Coronary artery (tissue), 2 donors: ENCODE measurements at regions not wholly inside any gene's neighbourhood (a gene's known extent, or its start where the extent isn't known, plus 50 kb on each side); places are given as distances from the start of the nearest gene placed in this dataset.

Experiments used
- DNase-seq: peaks from one replicate; pipeline ENCODE4 v3.0.0-alpha.2; 2017; ENCODE audit warnings: low spot score
- H3K27ac ChIP-seq, 2 donors: fragments of 200-600 bp; sonication (generic); one replicate each; pipeline ENCODE4 v1.5.1; 2016 to 2019
- H3K4me3 ChIP-seq: fragments of 200-600 bp; sonication (generic); 2 replicates; pipeline ENCODE4 v1.5.1; 2016; ENCODE audit warnings: mild to moderate bottlenecking, moderate library complexity
- CTCF ChIP-seq: fragments of 200-600 bp; sonication (generic); IDR thresholded peaks from one replicate; pipeline ENCODE4 v1.5.1; 2019; ENCODE audit warnings: antibody characterized with exemption

GRCh38 chr16:85474621-85475217 is 138.4 kb upstream of the GSE1 start:
- H3K27ac ChIP-seq = peak overlapping the region in 1 of 2 donors; percentile 3
- H3K4me3 ChIP-seq = no peak overlapping the region
- DNase-seq = no peak
- TF ChIP-seq CTCF = no peak

- Histone ChIP-seq H3K4me3 (no peak overlapping the region), H3K27ac (peak overlapping the region in 1 of 2 donors; percentile 3)
- TF ChIP-seq CTCF = no peak
- no peak for DNase-seq
Measured at GRCh38 chr16:85475233-85475632, 137.9 kb upstream of the GSE1 start.

- H3K27ac ChIP-seq = no peak overlapping the region
- no peak for TF ChIP-seq CTCF
- DNase-seq = no peak
- no peak overlapping the region for H3K4me3 ChIP-seq
Measured at GRCh38 chr16:85475691-85476300, 137.3 kb upstream of the GSE1 start.

GRCh38 chr16:85476389-85476788 is 136.7 kb upstream of the GSE1 start:
- H3K27ac ChIP-seq = no peak overlapping the region
- no peak for TF ChIP-seq CTCF

GRCh38 chr16:85477801-85478363 is 135.2 kb upstream of the GSE1 start:
- DNase-seq = no peak
- TF ChIP-seq CTCF = no peak
- Histone ChIP-seq H3K4me3 (no peak overlapping the region), H3K27ac (no peak overlapping the region)

More at GRCh38 chr16:85476389-85476788, 136.7 kb upstream of the GSE1 start:
- no peak for DNase-seq
- no peak overlapping the region for H3K4me3 ChIP-seq

- no peak for DNase-seq
- no peak overlapping the region for H3K27ac ChIP-seq
- H3K4me3 ChIP-seq = no peak overlapping the region
- no peak for TF ChIP-seq CTCF
Measured at GRCh38 chr16:85479972-85480726, 133.0 kb upstream of the GSE1 start.
